Stimulated activated naive B cell treated with anti-CD40 and anti-IgM and Interleukin-4, amounts not matched to agents 10 μg/mL and 1 μg/mL and 100 μg/mL, for 72 hours (primary cell): ENCODE measurements at regions not wholly inside any gene's neighbourhood (a gene's known extent, or its start where the extent isn't known, plus 50 kb on each side); places are given as distances from the start of the nearest gene placed in this dataset.
"Not testable (repeated sequence)": the region's sequence is repeated elsewhere in the genome, so short reads cannot be mapped to it uniquely, and the experiment has no call there.

Experiments used
- ATAC-seq, 2 donors: fragments of 150-1000 bp; cut with Tn5 transposase; replicated peaks; 2 replicates each; pipeline ENCODE4 v1.10.0; 2021; ENCODE audit warnings: moderate library complexity in 1 of 2
- DNase-seq: peaks from one replicate; pipeline ENCODE4 v3.0.0; 2021
- H3K27ac Mint-ChIP-seq: one replicate; pipeline ENCODE4 v1.8.0; 2022; ENCODE audit warnings: mild to moderate bottlenecking, mixed read lengths
- H3K27me3 Mint-ChIP-seq, 2 donors: one replicate each; pipeline ENCODE4 v1.8.0; 2022; ENCODE audit warnings: mixed read lengths in 2 of 2
- H3K36me3 Mint-ChIP-seq, 2 donors: one replicate each; pipeline ENCODE4 v1.8.0; 2022; ENCODE audit warnings: mixed read lengths in 2 of 2, mild to moderate bottlenecking in 1 of 2
- H3K4me1 Mint-ChIP-seq, 2 donors: one replicate each; pipeline ENCODE4 v1.8.0; 2022; ENCODE audit warnings: mixed read lengths in 2 of 2, mild to moderate bottlenecking in 1 of 2
- H3K4me3 Mint-ChIP-seq, 2 donors: one replicate each; pipeline ENCODE4 v1.8.0; 2022; ENCODE audit warnings: mild to moderate bottlenecking in 2 of 2, mixed read lengths in 2 of 2, moderate library complexity in 1 of 2
- H3K9me3 Mint-ChIP-seq, 2 donors: one replicate each; pipeline ENCODE4 v1.8.0; 2022; ENCODE audit warnings: mixed read lengths in 2 of 2, mild to moderate bottlenecking in 1 of 2

DNA sequence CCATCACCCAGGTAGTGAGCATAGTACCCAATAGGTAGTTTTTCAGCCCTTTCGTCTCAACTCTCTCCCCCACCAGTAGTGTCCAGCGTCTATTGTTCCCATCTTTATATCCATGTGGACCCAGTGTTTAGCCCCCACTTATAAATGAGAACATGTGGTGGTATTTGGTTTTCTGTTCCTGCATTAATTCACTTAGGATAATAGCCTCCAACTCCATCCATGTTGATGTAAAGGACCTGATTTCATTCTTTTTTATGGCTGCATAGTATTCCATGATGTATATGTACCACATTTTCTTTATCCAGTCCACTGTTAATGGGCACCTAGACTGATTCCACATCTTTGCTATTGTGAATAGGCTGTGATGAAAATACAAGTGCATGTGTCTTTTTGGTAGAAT, 51.3 kb downstream of the NACA2 start:
- not testable (repeated sequence) for H3K27ac Mint-ChIP-seq, DNase-seq, H3K9me3 Mint-ChIP-seq, H3K36me3 Mint-ChIP-seq, ATAC-seq, H3K4me1 Mint-ChIP-seq, H3K4me3 Mint-ChIP-seq
- H3K27me3 Mint-ChIP-seq: peaks cover 7 to 13% of the 10 kb centered on the region in 2 donors

DNA sequence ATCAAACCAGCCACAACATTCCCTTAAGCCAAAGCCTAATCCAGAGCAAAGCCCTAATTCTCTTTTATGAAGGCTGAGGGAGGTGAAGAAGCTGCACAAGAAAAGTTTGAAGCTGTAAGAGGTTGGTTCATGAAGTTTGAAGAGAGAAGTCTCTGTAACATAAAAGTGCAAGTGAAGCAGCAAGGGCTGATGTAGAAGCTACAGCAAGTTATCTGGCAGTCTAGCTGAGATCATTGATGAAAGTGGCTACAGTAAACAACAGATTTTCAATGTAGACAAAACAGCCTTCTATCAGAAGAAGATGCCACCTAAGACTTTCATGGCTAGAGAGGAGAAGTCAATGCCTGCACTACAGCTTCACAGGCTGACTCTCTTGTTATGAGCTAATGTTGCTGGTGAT, 52.5 kb downstream of the NACA2 start:
- Mint-ChIP-seq H3K4me3 (no peak overlapping the region), H3K27ac (no peak overlapping the region), H3K9me3 (peaks cover 4 to 8% of the 10 kb centered on the region in 2 donors), H3K36me3 (no peaks in the 10 kb centered on the region), H3K27me3 (peaks cover 3 to 5% of the 10 kb centered on the region in 2 donors), H3K4me1 (peaks cover 0 to 2% of the 10 kb centered on the region in 2 donors)
- ATAC-seq (no peak), DNase-seq (no peak)

DNA sequence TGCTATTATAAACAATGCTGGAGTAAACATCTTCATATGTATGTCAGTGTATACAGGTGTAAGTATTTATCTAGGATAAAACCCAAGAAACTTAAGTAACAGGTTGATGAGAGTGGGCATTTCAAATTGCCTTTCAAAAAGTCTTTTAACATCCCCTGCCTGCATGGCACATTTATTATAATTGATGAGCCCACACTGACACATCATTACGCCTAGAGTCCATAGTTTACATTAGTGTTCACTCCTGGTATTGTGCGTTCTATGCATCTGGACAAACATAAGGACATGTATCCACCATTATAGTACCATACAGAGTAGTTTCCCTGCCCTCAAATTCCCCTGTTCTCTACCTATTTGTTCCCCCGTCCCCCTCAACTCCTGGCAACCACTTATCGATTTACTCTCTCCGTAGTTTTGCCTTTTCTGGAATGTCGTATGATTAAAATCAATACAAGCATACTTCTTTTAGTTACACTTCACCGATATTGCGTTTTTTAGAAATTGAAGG, 53.7 kb downstream of the NACA2 start:
- ATAC-seq (no peak), DNase-seq (no peak)
- peaks cover 4 to 8% of the 10 kb centered on the region in 2 donors for H3K9me3 Mint-ChIP-seq
- H3K27ac Mint-ChIP-seq: no peak overlapping the region
- H3K4me1 Mint-ChIP-seq: peaks cover 0 to 2% of the 10 kb centered on the region in 2 donors
- no peak overlapping the region for H3K4me3 Mint-ChIP-seq
- no peaks in the 10 kb centered on the region for H3K36me3 Mint-ChIP-seq
- no peaks in the 10 kb centered on the region for H3K27me3 Mint-ChIP-seq

DNA sequence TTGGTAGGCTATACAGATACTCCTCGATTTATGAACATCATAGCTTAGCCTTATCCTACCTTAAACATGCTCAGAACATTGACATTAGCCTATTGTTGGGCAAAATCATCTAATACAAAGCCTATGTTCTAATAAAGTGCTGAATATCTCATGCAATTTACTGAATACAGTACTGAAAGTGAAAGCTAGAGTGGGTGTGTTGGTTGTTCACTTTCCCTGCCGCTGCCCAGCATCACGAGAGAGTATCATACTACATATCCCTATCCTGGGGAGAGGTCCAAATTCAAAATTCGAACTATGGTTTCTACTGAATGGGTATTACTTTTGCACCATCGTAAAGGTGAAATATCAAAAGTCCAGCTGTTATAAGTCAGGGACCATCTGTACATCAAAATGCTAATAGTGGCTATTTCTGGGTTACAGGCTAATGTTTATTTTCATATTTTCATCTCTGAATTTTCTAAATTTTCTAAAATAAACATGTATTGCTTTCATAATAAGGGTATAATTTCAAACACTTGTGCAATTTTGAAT, 54.5 kb downstream of the NACA2 start:
- H3K4me1 Mint-ChIP-seq: peaks cover 0 to 2% of the 10 kb centered on the region in 2 donors
- H3K9me3 Mint-ChIP-seq: peaks cover 4 to 8% of the 10 kb centered on the region in 2 donors
- H3K27ac Mint-ChIP-seq: no peak overlapping the region
- no peak for ATAC-seq
- H3K4me3 Mint-ChIP-seq: peak overlapping the region in 1 of 2 donors; percentile 37
- H3K27me3 Mint-ChIP-seq: no peaks in the 10 kb centered on the region
- no peak for DNase-seq
- no peaks in the 10 kb centered on the region for H3K36me3 Mint-ChIP-seq
